ENCODE measurements at regions not wholly inside any gene's neighbourhood (a gene's known extent, or its start where the extent isn't known, plus 50 kb on each side); places are given as distances from the start of the nearest gene placed in this dataset.

DNA sequence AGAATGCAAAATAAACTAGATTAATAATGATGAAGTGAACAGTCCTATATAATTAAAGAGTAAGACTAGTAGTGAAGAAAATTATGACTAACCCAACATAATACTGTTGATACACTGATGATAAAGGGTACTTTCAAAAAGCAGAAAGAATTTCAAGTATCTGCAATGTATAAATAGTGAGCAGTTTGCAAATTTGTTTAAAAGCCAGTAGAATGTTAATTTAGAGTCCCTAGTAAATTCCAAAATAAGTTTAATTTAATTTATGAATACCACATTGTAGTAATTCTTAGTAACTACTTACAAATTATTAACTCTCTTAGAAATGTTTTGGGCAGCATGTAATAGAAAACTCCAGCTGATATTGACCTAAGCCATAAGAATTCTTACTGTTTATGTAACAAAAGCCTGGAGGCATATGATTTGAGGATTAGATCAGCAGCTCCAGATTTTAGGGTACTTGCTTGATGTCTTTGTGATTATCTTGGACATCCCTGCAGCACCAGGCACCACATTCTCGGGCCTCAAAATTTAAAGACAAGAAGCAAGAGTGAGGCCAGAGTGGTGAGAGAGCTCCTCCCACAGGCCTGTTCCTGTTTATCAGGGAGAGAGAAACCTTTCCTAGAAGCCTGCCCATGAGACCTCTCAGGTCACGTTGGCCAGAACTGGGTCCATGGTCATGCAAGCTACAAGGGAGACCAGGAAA is 67.6 kb upstream of the TDRD3 start:
- H3F3A ChIP-seq (ENCODE audit: insufficient read depth, low read depth) = no peaks in the 10 kb centered on the region
- intact Hi-C loops (cut with micrococcal nuclease; ENCODE audit: unreplicated experiment) = no loop called here
- H4K20me1 ChIP-seq (ENCODE audit: insufficient read depth) = no peaks in the 10 kb centered on the region
- no peak overlapping the region for H3K4me3 ChIP-seq
- no peaks in the 10 kb centered on the region for H3K27me3 ChIP-seq (ENCODE audit: insufficient read depth, low read depth)
- ChIA-PET POLR2A (ENCODE audit: unreplicated experiment) (no interaction called here), CTCF (interaction anchor here (0.6 to 0.7 kb wide), 3 partner anchors 649 to 1012 kb away, joined by 3 read pairs; no protein-coding TSS in a partner anchor)
- DNase-seq = peak in 1 of 2 experiments; percentile 13
- H3K9me3 ChIP-seq (ENCODE audit: insufficient read depth, low read depth) = no peaks in the 10 kb centered on the region
- no peak overlapping the region for H3K27ac ChIP-seq
- H3K4me2 ChIP-seq = no peak overlapping the region
- H3K4me1 ChIP-seq (replicated peaks; ENCODE audit: insufficient read depth) = no peaks in the 10 kb centered on the region
- H3K36me3 ChIP-seq (ENCODE audit: low read depth) = no peaks in the 10 kb centered on the region
- no TSS peak for BruUV-seq (replicated peaks)
- H3K9me2 ChIP-seq (ENCODE audit: insufficient read depth) = no peaks in the 10 kb centered on the region
- no peak overlapping the region for H2AFZ ChIP-seq
- TF ChIP-seq CTCF (conservative IDR thresholded peaks at IDR 0.05) = peak; percentile 55
- TF ChIP-seq EZH2 (IDR thresholded peaks at IDR 0.05; ENCODE audit: low read depth) = no peak
- H3K79me2 ChIP-seq (ENCODE audit: low read depth) = no peaks in the 10 kb centered on the region

DNA sequence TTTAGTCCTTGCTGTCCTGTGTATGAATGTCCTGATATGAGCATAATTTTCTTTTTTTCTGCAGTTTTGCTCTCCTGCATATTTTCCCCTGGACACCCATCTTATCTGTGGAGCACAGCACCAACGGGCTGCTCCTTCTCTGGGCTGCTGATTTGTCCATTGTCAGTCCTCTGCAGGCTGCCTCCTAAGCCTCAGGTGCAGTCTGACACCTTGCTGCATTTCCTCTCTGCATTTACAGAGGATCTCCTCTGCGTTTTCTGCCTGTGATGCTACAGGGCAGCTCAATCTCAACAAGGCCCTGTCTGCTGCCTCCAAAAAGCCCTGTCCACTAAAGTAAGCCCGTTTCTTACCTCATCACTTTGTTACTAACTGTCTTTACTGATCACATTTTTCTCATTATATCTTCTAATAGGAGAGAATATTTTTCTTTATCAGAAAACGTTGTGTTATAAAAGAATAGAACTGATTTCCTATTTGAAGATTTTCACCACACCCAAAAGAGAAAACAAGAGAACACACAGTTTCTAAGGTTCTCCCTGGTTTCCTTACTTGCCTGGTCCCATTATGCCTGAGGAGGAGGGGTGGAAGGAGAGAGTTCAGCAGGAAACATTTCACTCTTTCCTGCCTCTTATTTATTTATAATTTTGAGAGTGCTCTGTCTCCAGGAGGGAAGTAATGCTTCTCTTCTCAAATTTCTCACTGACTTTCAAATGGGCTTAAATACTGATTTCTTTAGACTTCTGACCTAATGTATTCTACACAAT is 65.6 kb upstream of the TDRD3 start:
- CTCF ChIA-PET = no interaction called here
- H3K36me3 ChIP-seq (ENCODE audit: low read depth) = no peaks in the 10 kb centered on the region
- H3K27me3 ChIP-seq (ENCODE audit: insufficient read depth, low read depth) = no peaks in the 10 kb centered on the region
- no peak overlapping the region for H3K27ac ChIP-seq
- H3F3A ChIP-seq (ENCODE audit: insufficient read depth, low read depth) = no peaks in the 10 kb centered on the region
- no peaks in the 10 kb centered on the region for H3K79me2 ChIP-seq (ENCODE audit: low read depth)
- no peak for TF ChIP-seq EZH2 (IDR thresholded peaks at IDR 0.05; ENCODE audit: low read depth)
- no peak for TF ChIP-seq CTCF (conservative IDR thresholded peaks at IDR 0.05)
- no TSS peak for BruUV-seq (replicated peaks)
- no peak overlapping the region for H2AFZ ChIP-seq
- no peaks in the 10 kb centered on the region for H3K9me3 ChIP-seq (ENCODE audit: insufficient read depth, low read depth)
- no peak overlapping the region for H3K4me3 ChIP-seq
- POLR2A ChIA-PET (ENCODE audit: unreplicated experiment) = no interaction called here
- no peaks in the 10 kb centered on the region for H3K9me2 ChIP-seq (ENCODE audit: insufficient read depth)
- no peak for DNase-seq
- no peaks in the 10 kb centered on the region for H4K20me1 ChIP-seq (ENCODE audit: insufficient read depth)
- no peaks in the 10 kb centered on the region for H3K4me1 ChIP-seq (replicated peaks; ENCODE audit: insufficient read depth)
- intact Hi-C loops (cut with micrococcal nuclease; ENCODE audit: unreplicated experiment) = loop anchor here (5.0 kb wide), 1 partner anchor 649 kb away; no protein-coding TSS in a partner anchor
- no peak overlapping the region for H3K4me2 ChIP-seq

- intact Hi-C loops (cut with micrococcal nuclease; ENCODE audit: unreplicated experiment) = loop anchor here (5.0 kb wide), 1 partner anchor 650 kb away; no protein-coding TSS in a partner anchor
- H3K4me3 ChIP-seq = no peak overlapping the region
These were observed 64.3 kb upstream of the TDRD3 start for GRCh38 chr13:60332682-60333081.

More at GRCh38 chr13:60332682-60333081, 64.3 kb upstream of the TDRD3 start:
- H4K20me1 ChIP-seq (ENCODE audit: insufficient read depth) = no peaks in the 10 kb centered on the region
- H2AFZ ChIP-seq = no peak overlapping the region
- ChIA-PET CTCF (no interaction called here), POLR2A (ENCODE audit: unreplicated experiment) (no interaction called here)
- H3K27me3 ChIP-seq (ENCODE audit: insufficient read depth, low read depth) = no peaks in the 10 kb centered on the region
- H3K79me2 ChIP-seq (ENCODE audit: low read depth) = no peaks in the 10 kb centered on the region
- H3K4me1 ChIP-seq (replicated peaks; ENCODE audit: insufficient read depth) = no peaks in the 10 kb centered on the region
- H3K36me3 ChIP-seq (ENCODE audit: low read depth) = no peaks in the 10 kb centered on the region
- no peaks in the 10 kb centered on the region for H3K9me2 ChIP-seq (ENCODE audit: insufficient read depth)
- no peaks in the 10 kb centered on the region for H3F3A ChIP-seq (ENCODE audit: insufficient read depth, low read depth)
- no peak overlapping the region for H3K27ac ChIP-seq
- BruUV-seq (replicated peaks) = no TSS peak
- no peak overlapping the region for H3K4me2 ChIP-seq
- no peaks in the 10 kb centered on the region for H3K9me3 ChIP-seq (ENCODE audit: insufficient read depth, low read depth)
- TF ChIP-seq CTCF (conservative IDR thresholded peaks at IDR 0.05) = no peak
- TF ChIP-seq EZH2 (IDR thresholded peaks at IDR 0.05; ENCODE audit: low read depth) = no peak
- no peak for DNase-seq

Data from PC-9 (cell line).